SKM-1 treated with dmso at 0.1 percent for 144 hours (cell line): ENCODE measurements at regions not wholly inside any gene's neighbourhood (a gene's known extent, or its start where the extent isn't known, plus 50 kb on each side); places are given as distances from the start of the nearest gene placed in this dataset.

Source experiments
- DNase-seq: peaks from one replicate; lab custom pipeline; 2025; ENCODE audit not compliant: unreplicated experiment; lab: John Stamatoyannopoulos, UW

DNA sequence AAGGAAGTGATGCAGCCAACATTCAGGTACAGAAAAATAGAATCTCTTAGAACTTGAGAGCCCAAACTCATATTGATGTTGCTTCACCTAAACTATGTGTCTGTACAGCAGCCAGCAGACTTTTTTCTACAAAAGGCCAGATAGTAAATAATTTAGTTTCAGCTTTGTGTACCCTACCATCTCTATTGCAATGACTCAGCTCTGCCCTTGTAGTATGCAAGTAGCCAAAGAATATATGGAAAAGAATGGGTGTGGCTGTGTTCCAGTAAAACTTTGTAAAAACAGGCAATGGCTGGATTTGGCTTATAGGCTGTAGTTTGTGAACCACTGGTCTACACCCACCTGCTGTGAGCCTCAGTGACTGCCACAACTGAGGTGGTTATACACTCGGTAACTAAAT lies 392.5 kb upstream of the RARB start:
- DNase-seq: no peak

DNA sequence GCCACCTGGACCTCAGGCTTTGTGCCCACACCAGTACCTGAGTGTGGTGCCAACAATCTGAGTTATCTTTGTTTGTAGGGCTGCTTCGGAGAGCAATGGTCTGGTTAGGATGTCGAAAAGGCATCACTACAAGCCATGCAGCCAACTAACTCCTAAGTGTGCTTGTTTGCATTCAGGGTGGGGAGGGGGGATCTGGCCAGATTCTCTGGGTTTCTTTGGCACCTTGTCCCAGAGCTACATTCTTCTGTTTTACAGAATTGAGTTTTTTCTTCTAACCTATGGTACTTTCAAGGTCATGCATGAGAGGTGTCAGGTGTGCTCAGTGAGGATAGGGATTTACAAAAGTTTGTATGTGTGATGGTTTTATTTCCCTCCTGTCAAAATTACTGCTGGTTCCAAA lies 391.4 kb upstream of the RARB start:
- DNase-seq: no peak

GRCh38 chr3:25037049-25037547 lies 391.0 kb upstream of the RARB start:
- no peak for DNase-seq

GRCh38 chr3:25038271-25038670 lies 389.8 kb upstream of the RARB start:
- DNase-seq: no peak

- no peak for DNase-seq
These were observed 389.1 kb upstream of the RARB start for GRCh38 chr3:25038922-25039321.

GRCh38 chr3:25040748-25041147 lies 387.3 kb upstream of the RARB start:
- DNase-seq: no peak

GRCh38 chr3:25041871-25042584 lies 386.0 kb upstream of the RARB start:
- DNase-seq: no peak

GRCh38 chr3:25043177-25043576 lies 384.9 kb upstream of the RARB start:
- no peak for DNase-seq

DNA sequence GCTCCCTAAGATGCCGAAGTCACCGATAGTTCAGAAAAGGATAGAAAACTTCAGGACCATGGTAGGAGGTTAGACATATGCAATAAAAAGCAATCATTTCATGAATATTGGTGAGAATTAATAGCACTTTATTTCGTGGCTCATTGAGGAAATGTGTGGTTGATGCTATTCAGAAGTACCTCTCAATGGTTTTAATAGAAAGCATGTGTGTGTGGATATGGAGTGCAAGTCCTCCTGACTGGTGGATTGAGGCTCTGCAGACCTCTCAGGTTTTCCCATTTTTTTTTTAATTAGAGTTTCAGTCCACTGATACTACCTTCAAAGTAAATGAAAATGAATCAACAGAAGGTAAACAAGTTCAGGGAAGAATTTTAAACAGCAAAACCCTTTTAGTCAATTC lies 384.3 kb upstream of the RARB start:
- DNase-seq: no peak

- no peak for DNase-seq
These were observed 383.0 kb upstream of the RARB start for GRCh38 chr3:25044762-25045710.

DNA sequence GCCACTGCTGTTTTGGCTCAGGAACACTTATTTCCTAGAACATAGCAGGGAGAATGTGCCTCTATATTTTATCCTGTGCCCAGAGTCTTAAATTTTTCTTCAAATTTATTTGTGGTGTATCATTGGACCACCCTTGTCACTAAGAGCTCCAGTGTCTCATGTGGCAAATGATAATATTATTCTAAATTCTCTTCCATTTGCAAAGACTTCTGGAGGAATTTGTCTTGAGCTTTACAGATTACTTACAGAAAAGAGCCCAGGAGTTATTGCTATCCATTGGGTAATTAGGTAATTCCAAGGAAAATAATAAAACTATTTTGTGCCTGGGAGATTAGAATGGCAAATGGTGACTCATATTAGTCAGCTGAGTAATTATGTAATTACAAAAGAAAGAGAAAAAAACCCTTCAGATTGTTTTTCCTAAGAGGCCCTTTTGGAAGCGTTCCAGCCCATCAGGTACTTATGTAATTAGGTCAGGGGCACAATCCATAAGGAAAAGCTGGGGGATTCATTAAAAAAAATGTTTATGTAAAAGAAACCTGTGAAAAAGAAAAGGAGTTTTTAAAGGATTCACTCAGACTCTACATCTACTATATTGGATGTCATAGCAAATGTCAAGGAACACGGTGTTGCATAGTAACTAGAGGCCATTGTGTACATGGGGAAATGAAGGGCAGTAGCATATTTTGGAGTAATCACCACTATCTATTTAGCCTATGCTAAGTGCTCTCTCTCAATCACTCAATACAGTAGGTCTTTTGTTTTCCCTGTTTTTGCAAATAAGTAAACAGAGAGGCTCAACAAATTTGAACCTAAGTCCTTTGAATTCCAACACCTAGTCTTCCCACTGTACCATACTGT lies 380.9 kb upstream of the RARB start:
- no peak for DNase-seq

GRCh38 chr3:25049304-25049703 lies 378.8 kb upstream of the RARB start:
- DNase-seq: no peak

DNA sequence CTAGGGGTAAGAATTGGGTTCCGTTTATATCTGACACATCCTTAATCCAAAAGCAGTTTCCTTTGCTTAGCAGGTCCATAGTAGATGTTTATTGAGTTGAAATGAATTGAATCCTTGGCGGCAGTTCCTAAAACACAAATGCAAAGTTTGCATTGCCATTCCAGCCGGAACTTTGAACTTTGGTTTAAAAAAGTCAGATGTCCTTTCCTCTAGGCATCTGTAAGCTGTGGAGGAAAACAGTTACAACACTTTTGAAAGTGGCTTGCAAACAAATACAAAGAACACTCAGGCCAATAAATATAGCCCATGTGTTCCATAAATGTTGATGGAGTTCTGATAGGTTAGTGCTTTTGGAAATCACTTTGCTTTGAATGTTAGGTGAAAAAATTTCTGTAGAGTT lies 374.7 kb upstream of the RARB start:
- no peak for DNase-seq

GRCh38 chr3:25056036-25056755 lies 371.9 kb upstream of the RARB start:
- no peak for DNase-seq

DNA sequence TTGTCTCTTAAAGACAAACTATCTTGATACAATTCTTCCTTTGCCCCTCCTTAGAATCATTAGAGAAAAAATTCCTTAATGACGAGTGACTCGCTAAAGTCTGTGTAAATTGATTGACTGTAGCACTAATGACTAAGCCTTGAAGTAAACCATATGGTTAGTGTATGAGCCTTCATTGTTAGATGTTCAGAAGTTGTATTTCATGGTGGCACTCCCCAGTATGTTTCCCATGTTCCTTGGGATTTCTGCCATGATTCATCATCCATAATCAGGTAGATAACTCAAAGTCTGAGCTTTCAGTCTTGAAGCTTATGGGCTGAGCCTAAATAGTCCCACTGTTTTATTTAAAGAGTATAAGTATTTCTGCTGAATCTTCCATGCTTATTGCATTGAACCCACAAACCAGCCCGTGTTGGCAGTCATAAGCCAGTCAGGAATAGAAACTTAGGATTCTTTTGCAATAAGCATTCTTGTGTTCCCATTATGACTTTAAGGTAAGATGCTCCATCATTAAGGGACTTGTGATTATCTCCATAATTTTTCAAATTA lies 371.2 kb upstream of the RARB start:
- DNase-seq: no peak

DNA sequence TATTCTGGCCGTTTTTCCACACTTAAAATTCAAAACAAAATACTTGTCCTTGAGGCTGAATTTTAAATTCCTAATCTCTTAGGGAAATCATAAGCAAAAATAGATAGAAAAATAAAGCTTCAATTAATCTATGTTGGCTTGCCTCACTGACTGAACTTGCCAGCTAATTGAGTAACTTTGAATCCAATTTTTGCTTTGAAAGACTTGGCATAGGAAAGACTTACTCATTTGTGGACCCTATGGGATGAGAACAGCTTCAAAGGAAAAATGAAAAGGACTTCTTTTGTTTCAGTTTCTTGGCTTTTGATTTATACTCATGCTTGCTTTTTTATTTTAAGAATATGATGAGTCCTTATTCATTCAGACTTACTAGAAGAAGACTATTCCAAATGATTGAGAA lies 370.7 kb upstream of the RARB start:
- DNase-seq: no peak

GRCh38 chr3:25064681-25065080 lies 363.4 kb upstream of the RARB start:
- DNase-seq: no peak

DNA sequence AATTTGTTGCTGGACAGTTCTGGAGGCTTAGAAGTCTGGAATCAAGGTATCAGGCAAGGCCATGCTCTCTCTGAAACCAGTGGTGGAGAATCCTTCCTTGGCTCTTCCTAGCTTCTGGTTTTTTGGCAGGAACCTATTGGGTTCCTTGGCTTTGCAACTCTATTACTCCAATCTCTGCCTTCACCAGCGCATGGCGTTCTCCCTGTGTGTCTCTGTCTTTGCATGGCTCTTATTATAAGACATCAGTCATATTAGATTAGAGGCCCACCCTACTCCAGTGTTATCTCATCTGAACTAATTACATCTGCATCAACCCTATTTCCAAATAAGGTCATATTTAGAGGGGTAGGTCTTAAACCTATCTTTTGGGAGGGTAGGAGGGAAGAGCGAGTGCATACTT lies 358.1 kb upstream of the RARB start:
- DNase-seq: no peak

GRCh38 chr3:25071846-25072245 lies 356.2 kb upstream of the RARB start:
- no peak for DNase-seq

GRCh38 chr3:25073423-25073822 lies 354.6 kb upstream of the RARB start:
- no peak for DNase-seq
